Inflammatory macrophage treated with lipopolysaccharide for 4 hours (primary cell): ENCODE measurements at regions not wholly inside any gene's neighbourhood (a gene's known extent, or its start where the extent isn't known, plus 50 kb on each side); places are given as distances from the start of the nearest gene placed in this dataset.
A peak's percentile ranks its signal among the peaks of the same experiment; 100 is the strongest.
"Not testable (repeated sequence)": the region's sequence is repeated elsewhere in the genome, so short reads cannot be mapped to it uniquely, and the experiment has no call there.

Experiments
- DNase-seq: peaks from one replicate; pipeline ENCODE4 v3.0.0-alpha.2; 2020

DNA sequence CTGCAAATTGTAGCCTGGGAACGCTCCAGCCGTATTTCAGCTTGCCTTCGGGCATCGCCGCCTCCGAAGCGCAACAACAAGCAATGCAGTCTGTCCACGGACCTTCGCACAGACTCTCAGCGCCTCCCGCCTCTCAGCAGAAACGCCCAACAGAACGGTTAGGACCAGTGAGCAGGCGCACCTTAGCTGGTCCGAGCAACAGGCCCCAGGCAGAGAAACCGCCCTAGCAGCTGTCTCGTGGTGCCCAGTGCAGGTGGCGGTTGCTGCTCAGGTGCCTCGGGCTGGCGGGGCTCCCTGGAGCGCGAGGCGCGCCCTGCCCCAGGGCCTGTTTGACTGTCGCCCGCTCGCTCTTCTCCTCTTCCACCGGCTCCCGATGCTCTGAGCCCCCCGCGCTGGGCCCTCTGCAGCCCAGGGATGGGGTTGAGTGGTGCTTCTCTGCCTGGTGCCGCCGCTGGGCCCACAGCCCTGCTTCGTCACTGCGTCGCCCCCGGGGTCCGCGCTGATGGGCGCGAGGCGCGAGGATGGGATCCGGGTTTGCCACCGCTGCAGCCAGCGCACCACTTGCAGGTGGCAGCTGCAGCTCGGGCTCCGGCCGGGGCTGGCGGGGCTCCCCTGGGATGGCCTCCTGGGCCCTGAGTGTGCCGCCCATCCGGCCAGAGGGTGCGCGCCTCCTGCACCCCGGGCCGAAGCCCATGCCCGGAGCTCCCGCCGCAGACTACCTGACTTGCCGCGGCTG, 268.4 kb upstream of the FRG2C start:
- DNase-seq = no peak

DNA sequence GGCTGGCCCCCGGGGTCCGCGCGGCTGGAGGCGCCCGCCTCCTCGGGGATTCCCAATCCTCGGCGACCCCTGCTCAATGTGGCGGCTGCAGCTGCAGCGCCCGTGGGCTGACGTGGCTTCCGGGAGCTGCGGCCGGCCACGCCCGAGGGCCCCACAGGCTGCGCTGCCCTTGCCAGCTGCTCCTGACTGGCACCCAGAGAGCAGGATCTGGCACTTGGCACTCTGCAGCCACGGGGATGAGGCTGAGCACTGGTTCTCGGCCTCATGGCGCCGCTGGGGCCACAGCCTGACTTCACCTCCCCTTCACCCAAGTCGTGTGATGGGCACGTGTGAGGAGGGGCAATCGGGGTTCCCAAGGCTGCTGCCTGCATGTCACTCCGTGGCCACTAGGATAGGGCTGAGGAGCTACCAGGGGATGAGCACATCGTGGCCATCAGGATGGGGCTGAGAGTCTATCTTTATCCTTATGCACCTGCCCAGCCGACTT, 267.8 kb upstream of the FRG2C start:
- DNase-seq = no peak

DNA sequence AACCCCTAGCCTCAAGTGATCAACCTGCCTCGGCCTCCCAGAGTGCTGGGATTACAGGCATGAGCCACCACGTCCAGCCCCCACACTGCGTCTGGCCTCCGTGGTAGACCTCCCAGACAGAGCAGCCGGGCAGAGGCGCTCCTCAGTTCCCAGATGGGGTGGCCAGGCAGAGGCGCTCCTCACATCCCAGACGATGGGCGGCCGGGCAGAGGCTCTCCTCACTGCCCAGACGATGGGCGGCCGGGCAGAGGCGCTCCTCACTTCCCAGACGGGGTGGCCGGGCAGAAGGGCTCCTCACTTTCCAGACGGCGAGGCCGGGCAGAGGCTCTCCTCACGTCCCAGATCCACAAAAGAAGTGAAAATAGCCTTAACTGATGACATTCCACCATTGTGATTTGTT, 266.6 kb upstream of the FRG2C start:
- DNase-seq = not testable (repeated sequence)

DNA sequence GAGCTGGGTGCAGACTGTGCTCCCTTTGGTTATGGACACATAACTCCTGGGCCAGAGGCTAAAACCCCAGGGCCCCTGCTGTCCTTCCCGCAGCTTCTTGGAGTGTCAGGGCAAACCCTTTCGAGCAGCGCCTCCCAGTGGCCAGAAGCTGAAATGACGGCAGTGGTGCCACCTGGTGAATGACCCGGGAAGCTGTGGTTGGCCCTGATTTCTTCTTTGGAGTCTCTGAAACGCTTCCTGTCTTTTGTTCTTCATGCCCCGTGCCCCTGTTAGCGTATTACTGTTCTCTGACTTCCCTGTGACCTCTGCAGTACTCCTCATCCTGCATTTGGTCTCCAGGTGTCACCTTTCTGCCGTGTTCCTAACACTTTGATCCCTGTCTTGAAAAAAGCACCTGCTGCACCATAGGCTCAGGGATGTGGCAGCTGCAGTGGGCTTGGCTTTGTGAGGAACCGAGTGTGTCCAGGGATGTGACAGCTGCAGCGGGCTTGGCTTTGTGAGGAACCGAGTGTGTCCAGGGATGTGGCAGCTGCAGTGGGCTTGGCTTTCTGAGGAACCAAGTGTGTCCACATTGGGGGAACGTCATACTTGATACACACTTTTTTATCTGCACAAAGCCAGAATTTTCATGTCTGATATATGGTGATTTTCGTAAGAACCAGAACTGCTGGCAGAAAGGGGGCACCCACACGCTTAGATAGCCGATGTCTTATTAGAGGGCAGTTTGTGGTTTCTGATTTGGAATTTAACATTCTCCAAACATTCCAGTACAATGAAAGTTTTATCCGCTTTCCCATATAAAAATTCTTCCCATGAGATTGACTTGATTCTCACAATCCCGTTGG, 241.8 kb upstream of the FRG2C start:
- DNase-seq = not testable (repeated sequence)

DNA sequence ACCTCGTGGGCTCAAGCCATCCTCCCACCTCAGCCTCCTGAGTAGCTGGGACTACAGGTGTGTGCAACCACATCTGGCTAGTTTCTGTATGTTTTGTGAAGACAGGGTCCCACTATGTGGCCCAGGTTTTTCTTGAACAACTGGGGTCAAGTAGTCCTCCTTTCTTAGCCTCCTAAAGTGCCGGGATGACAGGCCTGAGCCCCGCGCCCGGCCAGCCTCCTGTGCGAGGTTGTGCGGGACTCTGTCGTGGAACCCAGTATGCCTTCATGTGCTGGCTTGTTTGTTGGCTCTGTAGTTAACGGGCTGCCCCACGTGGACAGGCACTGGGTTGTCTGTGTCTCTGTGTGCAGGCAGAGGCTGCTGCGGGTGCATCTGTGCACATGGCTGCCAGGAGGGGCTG, 238.7 kb upstream of the FRG2C start:
- DNase-seq = not testable (repeated sequence)

DNA sequence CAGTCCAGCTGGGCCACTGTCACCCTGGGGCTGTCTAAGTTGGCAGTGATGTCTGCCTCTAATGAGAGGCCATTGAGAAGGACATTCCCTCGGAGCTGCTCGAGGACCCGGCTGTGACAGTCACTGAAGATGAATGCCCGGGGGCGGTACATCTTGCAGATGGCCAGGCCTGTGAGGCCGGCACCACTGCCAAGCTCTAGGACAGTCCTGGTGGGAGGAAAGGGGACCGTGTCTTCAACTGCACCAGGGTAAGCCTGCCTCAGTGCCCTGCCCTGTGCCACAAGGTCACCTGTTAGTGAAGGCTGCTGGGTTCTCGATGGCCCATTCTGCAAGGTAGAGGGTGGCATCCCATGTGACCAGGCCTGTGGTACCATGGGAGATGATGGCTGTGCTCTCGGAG, 236.6 kb upstream of the FRG2C start:
- DNase-seq = not testable (repeated sequence)

DNA sequence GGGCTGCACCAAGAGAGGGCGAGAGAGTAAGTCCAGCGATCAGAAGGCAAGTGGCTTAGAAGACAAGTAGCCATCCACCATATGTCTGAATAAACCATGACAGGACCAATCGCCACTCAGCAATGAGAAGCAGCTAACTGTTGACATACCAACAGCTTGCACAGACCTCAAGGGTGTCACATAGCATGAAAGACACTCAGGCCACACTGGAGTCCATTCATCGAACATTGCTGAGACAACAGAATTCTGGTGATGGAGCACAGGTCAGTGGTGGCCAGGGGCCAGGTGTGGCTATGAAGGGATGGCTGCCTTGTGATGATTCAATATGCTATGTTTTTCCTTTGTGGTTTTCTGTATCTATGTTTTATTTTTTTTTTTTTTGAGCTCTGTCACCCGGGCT, 236.2 kb upstream of the FRG2C start:
- not testable (repeated sequence) for DNase-seq

DNA sequence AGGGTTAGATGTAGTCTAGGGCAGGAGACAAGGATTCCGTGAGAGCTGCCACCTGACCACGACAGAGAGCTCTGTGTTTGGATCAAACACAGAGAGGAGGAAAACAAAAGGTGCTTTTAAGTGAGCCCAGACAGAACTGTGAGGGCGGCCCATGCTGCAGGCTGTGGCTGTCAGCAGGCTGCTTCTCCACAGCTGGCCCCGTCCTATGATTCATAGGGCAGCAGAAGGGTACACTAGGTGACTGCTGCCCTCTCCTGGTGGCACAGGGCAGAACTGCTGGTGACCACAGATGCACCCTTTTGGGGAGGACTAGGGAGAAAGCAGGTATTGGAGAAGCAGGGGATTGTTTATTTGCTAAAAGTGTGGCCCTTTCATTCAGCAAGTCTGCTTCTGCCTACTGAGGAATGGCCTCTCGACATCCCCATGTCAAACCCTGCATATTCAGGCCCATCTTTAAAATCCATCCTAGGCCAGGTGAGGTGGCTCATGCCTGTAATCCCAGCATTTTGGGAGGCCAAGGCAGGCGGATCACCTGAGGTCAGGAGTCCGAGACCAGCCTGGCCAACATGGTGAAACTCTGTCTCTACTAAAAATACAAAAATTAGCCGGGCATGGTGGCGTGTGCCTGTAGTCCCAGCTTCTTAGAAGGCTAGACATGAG, 234.4 kb upstream of the FRG2C start:
- peak; percentile 76 for DNase-seq

DNA sequence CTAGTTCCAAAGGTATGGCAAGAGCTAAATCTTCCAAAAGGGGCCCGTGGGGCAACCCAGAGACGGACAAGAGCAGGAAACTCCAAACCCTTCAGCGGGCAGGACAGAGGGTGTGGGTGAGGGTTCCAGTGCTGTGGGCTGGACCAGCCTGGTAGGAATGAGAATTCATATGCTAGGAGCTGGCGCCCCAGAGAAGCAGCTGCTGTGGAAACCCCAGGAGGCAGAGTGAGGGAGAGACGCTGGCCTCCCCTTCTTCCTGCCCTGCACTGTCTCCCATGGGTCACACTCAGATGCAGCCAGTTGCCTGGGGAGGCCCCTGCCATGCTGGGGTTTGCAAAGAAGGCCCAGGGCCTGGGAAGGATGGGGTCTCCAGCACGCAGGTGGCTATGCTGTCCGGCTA, 233.7 kb upstream of the FRG2C start:
- not testable (repeated sequence) for DNase-seq

DNA sequence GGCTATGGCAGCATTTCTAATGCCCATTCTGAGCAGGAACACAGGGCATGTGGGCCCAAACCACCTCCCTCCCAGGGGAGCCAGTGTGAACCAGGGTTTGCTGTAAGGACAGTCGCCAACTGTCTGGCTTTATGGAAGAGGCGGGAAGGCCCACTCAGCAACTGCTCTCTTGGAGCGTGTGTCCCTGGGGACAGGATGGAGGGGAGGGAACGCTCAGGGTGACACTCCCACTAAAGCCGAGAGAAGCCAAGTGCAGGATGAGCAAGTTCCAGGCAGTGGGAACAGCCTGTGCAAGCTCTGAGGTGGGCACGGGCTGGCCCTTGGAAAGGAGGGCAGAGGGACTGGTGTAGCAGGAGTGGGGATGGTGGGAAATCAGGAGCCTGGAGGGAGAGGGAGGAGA, 233.0 kb upstream of the FRG2C start:
- DNase-seq = not testable (repeated sequence)

DNA sequence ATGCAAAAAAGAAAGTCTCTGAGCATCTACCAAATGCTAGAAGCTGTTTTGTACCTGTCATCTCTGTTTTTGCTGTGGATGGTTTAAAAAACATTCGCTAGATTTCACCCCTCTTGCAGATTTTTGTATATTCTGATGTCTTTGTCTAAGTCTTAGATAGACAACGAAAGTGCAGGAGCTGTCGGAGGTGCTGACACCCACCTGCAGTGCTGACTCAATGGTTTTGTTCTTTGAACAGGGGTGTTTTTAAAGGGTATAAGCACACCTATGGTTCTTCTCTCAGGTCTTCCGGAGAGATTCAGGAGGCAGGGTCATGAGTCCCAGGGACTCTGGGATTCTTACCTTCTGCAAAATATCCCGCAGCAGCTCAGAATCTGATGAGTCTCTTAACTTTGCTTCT, 231.7 kb upstream of the FRG2C start:
- not testable (repeated sequence) for DNase-seq

DNA sequence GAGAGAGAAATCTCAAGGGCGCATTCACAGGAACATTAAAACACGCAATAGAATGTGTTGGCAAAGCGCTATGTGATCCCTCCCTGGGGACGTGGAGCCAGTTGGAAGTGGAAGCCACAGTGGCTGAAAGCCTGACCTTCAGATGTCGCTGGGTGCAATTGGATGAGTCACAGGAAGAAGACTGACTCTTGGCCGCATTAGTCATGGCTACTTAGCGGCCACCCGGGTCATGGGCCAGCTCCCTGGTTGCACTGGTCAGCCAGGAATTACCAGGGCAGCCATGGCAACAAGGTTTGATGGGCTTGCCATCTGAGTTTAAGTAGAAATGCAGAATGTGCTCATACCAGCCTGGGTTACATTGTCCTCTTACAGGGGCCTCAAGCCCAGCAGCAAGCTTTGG, 231.2 kb upstream of the FRG2C start:
- peak; percentile 91 for DNase-seq

DNA sequence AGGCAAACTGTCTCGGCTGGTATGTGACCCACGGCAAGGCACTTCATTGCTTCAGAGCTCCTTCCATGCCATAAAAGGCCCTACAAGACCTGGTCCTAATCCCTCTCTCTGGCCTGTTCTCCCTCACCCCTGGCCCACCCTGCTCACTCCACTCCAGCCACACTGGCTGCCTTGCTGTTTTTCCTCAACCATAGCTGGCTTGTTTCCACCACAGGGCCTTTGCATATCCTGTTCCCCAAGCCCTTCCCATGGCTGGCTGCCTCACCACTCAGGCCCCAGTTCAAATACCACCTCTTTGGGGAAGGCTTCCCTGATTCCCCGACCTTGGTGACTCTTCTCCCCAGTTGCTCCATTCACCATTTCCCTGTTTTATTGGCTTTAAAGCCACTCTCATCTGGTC, 230.8 kb upstream of the FRG2C start:
- not testable (repeated sequence) for DNase-seq

DNA sequence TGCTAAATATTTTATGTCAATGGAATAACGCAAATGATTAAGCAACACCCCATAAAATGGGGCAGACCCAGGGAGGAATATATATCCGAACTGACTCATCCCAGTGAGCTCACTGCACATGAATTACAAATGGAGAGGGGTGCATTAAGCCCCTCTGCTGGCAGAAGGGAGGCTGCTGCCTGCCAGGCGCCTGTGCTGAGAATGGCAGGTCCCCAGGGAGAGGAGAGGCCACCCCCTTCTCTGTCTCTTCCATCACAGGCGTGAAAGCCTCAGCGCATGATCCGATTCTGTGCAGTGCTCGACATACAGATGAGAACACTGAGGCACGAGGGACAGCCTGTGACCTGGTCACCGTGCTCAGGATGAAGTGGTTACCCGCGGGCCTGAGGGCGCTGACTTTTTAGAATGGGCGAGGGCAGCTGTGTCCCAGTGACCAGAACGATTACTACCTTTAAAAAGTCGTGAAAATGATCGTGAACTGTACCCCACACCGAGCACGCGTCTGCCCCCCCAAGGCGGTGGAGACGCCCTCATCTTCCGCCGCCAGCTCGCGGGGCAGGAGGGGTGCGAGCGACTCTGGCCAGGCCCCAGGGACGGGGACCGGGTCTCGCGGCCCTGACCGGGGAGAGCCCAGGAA, 229.7 kb upstream of the FRG2C start:
- DNase-seq = peak; percentile 34

DNA sequence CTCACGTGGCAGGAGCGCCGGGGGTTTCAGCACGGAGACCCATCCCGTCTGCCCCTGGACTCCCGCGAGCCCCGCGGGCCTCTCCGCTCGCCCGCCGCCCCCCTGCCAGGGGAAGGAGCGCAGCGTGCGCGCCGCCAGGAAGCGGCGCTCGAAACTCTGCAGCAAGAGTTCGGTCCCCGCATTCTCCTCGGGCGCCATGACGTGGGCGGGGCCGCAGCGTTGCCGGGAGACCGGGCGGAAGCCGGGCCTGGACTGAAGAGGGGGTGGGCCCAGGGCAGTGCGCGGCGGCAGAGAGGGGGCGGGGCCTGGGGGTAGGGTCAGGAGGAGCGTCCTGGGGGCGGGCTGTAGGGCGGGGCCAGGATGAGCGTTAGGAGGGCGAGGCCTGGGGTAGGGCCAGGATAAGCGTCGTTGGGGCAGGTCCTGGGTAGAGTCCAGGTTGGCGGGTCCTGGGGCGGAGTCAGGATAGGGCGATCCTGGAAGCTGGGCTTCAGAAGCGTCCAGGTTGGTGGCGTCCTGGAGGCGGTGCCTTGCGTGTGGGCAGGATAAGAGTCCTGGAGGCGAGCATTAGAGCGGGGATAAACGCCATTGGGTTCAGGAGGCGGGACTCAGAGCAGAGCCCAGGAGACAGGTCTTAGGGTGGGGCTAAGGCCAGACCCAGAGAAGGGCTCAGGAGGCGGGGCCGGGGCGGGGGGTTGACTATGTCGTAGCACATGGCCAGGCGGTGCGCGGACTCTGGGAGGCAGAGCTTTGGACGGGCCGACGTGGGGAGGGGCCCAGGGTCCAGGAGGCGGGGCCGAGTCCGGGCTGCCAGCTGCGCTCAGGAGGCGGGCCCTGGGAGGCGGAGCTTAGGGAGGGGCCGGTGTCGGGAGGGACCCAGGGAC, 229.0 kb upstream of the FRG2C start:
- peak; percentile 96 for DNase-seq

DNA sequence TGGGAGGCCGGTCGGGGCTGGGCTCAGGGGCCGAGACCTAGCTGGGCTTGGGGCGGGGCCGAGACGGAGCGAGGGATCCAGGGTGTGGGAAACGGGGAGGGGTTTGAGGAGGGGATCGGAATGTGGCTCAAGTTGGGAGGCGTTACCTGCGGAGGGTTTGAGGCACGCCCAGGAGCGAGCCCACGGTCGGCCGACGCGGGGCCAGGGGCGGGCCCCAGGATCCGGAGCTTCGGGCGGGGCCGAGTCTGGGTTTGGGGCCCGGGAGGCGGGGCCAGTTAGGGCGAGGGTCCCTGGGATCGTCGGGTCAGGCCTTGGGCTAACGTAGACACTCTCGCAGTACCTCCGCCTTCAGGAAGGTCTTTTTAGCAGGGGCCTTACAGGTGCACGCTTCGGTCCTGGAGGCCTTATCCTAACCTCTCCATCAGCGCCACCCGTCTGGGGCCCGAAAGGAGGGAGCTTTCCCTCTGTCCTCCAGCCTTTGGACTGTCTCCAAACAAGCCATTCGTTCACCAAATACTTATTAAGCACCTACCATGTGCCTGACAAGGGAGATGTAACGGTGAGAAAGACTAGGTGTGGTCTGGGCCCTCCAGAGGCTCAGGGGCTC, 228.2 kb upstream of the FRG2C start:
- not testable (repeated sequence) for DNase-seq

DNA sequence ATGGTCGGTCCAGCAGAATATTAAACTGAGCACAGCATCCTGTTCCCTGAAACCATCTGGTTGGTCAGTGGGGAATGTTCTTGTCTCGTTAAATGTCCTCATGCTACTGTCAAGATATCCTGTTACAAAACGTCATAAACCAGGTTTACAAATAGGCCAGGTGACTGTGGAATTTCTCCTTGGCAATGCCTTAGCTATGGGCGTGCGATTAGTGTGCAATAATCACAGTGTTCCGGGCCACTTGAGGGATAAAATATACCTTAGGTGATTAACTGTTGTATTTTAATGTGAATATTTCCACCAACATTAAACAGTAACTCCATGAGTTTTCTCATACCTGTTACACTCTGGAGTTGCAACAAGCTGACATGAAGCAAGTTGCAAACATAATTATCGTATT, 223.1 kb upstream of the FRG2C start:
- not testable (repeated sequence) for DNase-seq

DNA sequence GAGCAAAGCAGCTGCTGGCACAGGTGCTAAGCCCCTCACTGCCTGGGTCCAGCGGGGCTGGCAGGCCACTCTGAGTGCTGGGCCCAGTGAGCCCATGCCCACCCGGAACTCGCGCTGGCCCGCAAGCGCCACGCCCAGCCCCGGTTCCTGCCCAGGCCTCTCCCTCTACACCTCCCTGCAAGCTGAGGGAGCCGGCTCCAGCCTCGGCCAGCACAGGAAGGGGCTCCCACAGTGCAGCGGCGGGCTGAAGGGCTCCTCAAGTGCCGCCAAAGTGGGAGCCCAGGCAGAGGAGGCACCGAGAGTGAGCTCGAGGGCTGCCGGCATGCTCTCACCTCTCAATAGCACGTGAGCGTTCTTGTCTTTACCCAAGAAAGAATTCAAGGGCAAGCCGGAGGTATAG, 219.5 kb upstream of the FRG2C start:
- DNase-seq = not testable (repeated sequence)

DNA sequence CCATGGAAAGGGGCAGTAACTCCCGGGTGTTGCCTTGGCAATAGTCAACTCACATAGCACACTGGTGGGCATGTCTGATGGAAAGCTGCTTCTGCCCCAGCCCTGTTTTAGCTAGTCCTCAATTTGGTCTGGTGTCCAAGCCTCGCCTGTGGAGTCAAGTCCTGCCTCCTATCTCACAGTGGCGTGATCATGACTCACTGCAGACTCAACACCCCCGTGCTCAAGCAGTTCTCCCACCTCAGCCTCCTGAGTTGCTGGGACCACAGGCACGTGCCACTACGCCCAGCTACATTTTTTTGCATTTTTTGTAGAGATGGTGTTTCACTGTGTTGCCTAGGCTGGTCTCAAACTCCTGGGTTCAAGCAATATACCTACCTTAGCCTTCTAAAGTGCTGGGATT, 218.9 kb upstream of the FRG2C start:
- not testable (repeated sequence) for DNase-seq

DNA sequence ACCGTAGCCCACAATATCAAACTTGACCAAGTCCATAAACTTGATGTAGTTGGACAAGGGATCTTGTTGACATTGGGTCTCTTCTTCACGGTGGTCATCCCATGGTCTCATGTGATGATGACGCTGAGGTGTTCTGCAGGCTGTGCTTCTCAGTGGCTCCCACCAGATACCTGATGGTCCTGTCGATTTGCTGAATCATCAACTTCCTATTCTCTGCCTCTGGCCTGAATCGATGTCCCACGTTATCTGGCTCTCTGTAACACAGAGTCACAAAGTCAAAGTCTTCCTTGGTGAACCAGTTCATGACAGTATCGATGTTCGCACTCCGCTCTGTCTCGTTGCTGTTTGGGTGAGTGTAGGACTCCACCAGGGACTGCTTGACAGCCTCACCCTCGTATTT, 217.2 kb upstream of the FRG2C start:
- DNase-seq = not testable (repeated sequence)

DNA sequence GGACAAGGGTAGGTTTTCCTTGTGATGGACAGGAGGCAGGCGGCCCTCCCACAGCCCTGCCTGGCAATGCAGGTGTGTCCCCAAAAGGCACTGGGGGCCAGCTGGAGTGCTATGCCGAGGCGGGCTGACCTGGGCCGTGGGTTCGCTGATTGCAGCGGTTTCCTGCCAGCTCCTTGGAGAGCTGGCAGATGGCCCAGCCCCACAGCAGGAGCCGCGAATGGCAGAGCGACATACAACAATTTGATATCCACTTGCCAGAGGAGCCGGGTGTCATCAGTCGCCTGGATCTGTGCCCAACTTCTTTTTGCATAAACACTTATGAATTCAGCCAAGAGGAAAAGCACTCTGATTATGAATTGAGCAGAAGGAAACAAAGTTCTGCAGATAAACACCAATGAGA, 210.8 kb upstream of the FRG2C start:
- DNase-seq = not testable (repeated sequence)
